HepG2 (cell line): ENCODE measurements at regions not wholly inside any gene's neighbourhood (a gene's known extent, or its start where the extent isn't known, plus 50 kb on each side); places are given as distances from the start of the nearest gene placed in this dataset.

Experiments used
- ATAC-seq: fragments of 200-7000 bp; cut with Tn5 transposase; 3 replicates; pipeline ENCODE4 v1.9.1; 2020; ENCODE audit warnings: mild to moderate bottlenecking, moderate library complexity
- BruUV-seq: library from RNA; stranded (reverse); fragments of 400-500 nt; replicated peaks from 2 replicates; lab custom pipeline; 2021; lab: Mats Ljungman, UMichigan
- CTCF ChIA-PET: fragments of 300-600 bp; formaldehyde crosslinking; extraction: SDS; loops from one replicate; lab custom pipeline; 2021; ENCODE audit warnings: low total read pairs, inconsistent platforms, low intra/inter-chr PET ratio; lab: Yijun Ruan, JAX
- POLR2A ChIA-PET: fragments of 350-600 bp; sonication (Branson Sonifier 250); formaldehyde crosslinking; loops from one replicate; lab custom pipeline; 2020; ENCODE audit warnings: antibody characterized with exemption, inconsistent platforms; lab: Yijun Ruan, JAX
- DNase-seq: peaks from one replicate; pipeline ENCODE4 v3.0.0-alpha.2; 2015; ENCODE audit warnings: low spot score
- FAIRE-seq: peaks from 3 replicates; lab custom pipeline; 2011; peaks lifted over from hg19 to GRCh38; lab: Jason Lieb, UNC
- H2AFZ ChIP-seq: one replicate; pipeline ENCODE4 v1.6.1; 2011; ENCODE audit warnings: low read length, inconsistent platforms
- H3K27ac ChIP-seq: fragments of 300-600 bp; 3 replicates; pipeline ENCODE4 v1.8.0; 2011; ENCODE audit warnings: mixed run types, mild to moderate bottlenecking, mixed read lengths, low read length, inconsistent platforms; ENCODE audit not compliant: insufficient read depth; ENCODE audit errors: extremely low read length
- H3K27me3 ChIP-seq, 2 experiments: fragments of 200-600 bp in 1 of 2; 2 replicates in 1 of 2; 3 replicates in 1 of 2; pipeline versions ENCODE4 v1.6.0 to v1.8.0; 2011; ENCODE audit warnings: low read length in 2 of 2, mild to moderate bottlenecking in 2 of 2, moderate library complexity in 2 of 2, inconsistent platforms in 1 of 2; ENCODE audit not compliant: insufficient read depth in 2 of 2, control insufficient read depth in 1 of 2
- H3K36me3 ChIP-seq, 2 experiments: fragments of 200-600 bp in 1 of 2; replicated peaks in 1 of 2; 2 replicates in 1 of 2; 3 replicates in 1 of 2; pipeline versions ENCODE4 v1.5.1 to v1.8.0; 2011; ENCODE audit warnings: low read length in 2 of 2, inconsistent platforms in 1 of 2; ENCODE audit not compliant: insufficient read depth in 2 of 2, control insufficient read depth in 1 of 2
- H3K4me1 ChIP-seq: 2 replicates; pipeline ENCODE4 v1.5.1; 2012; ENCODE audit warnings: low read length, inconsistent platforms; ENCODE audit not compliant: insufficient read depth
- H3K4me2 ChIP-seq: 2 replicates; pipeline ENCODE4 v1.6.0; 2011; ENCODE audit warnings: low read depth, low read length, inconsistent platforms
- H3K4me3 ChIP-seq, 3 experiments: fragments of 200-600 bp in 1 of 3; sonication (generic), shearing (Covaris generic) in 1 of 3; replicated peaks in 1 of 3; 2 replicates each; pipeline ENCODE4 v1.5.1; 2011 to 2016; ENCODE audit warnings: low read length in 3 of 3, inconsistent platforms in 2 of 3, low read depth in 2 of 3, mild to moderate bottlenecking in 2 of 3, control low read depth in 1 of 3, mixed read lengths in 1 of 3; ENCODE audit not compliant: insufficient read depth in 1 of 3
- H3K79me2 ChIP-seq: one replicate; pipeline ENCODE4 v1.6.1; 2011; ENCODE audit warnings: low read length, inconsistent platforms; ENCODE audit not compliant: insufficient read depth
- H3K9ac ChIP-seq: 2 replicates; pipeline ENCODE4 v1.6.0; 2011; ENCODE audit warnings: mild to moderate bottlenecking, low read depth, low read length, inconsistent platforms; ENCODE audit not compliant: insufficient read depth
- H3K9me3 ChIP-seq: 2 replicates; pipeline ENCODE4 v1.5.1; 2012; ENCODE audit warnings: mild to moderate bottlenecking, low read length
- H4K20me1 ChIP-seq: 2 replicates; pipeline ENCODE4 v1.6.0; 2011; ENCODE audit warnings: inconsistent platforms, mild to moderate bottlenecking, low read length, moderate library complexity; ENCODE audit not compliant: insufficient read depth
- AKAP8 ChIP-seq: sonication (generic); formaldehyde crosslinking; IDR thresholded peaks from 2 replicates; pipeline ENCODE4 v1.5.1; 2020; ENCODE audit warnings: mild to moderate bottlenecking, missing genetic modification reagents
- ATF1 ChIP-seq: IDR thresholded peaks from 2 replicates; pipeline ENCODE4 v1.6.1; 2016; ENCODE audit warnings: mild to moderate bottlenecking, control low read depth
- ATF2 ChIP-seq: sonication (generic); formaldehyde crosslinking; IDR thresholded peaks from 2 replicates; pipeline ENCODE4 v1.4.0; 2020; ENCODE audit warnings: missing genetic modification reagents
- DR1 ChIP-seq: sonication (generic); formaldehyde crosslinking; IDR thresholded peaks from 2 replicates; pipeline ENCODE4 v1.8.0; 2021; ENCODE audit warnings: mild to moderate bottlenecking, missing genetic modification reagents, inconsistent platforms
- FOXK2 ChIP-seq: fragments of 450-650 bp; IDR thresholded peaks from 2 replicates; pipeline ENCODE4 v1.6.1; 2016
- FOXP1 ChIP-seq, 2 experiments: fragments of 450-650 bp in 1 of 2; IDR thresholded peaks; 2 replicates each; pipeline ENCODE4 v1.6.1; 2017 to 2018; ENCODE audit warnings: antibody characterized with exemption in 1 of 2
- GRHL1 ChIP-seq: sonication (generic); formaldehyde crosslinking; conservative IDR thresholded peaks from 2 replicates; pipeline ENCODE4 v1.8.0; 2022; ENCODE audit warnings: missing genetic modification reagents
- GTF2F1 ChIP-seq: fragments of 150-350 bp; IDR thresholded peaks from 2 replicates; pipeline ENCODE4 v1.6.1; 2014; ENCODE audit warnings: low read length
- JUNB ChIP-seq: sonication (generic); formaldehyde crosslinking; IDR thresholded peaks from 2 replicates; pipeline ENCODE4 v1.8.0; 2022; ENCODE audit warnings: missing genetic modification reagents, mild to moderate bottlenecking, borderline replicate concordance
- NFYC ChIP-seq: IDR thresholded peaks from 2 replicates; pipeline ENCODE4 v1.6.1; 2016; ENCODE audit warnings: missing genetic modification reagents, missing compliant biosample characterization
- STAG1 ChIP-seq: sonication (generic); formaldehyde crosslinking; IDR thresholded peaks from 2 replicates; pipeline ENCODE4 v1.4.0; 2020; ENCODE audit warnings: missing genetic modification reagents
- TIGD3 ChIP-seq: sonication (generic); formaldehyde crosslinking; IDR thresholded peaks from 2 replicates; pipeline ENCODE4 v1.5.1; 2020; ENCODE audit warnings: mild to moderate bottlenecking, missing genetic modification reagents, borderline replicate concordance
- ZFP41 ChIP-seq: sonication (generic); formaldehyde crosslinking; IDR thresholded peaks from 2 replicates; pipeline ENCODE4 v1.4.0; 2020; ENCODE audit warnings: mild to moderate bottlenecking, missing genetic modification reagents, borderline replicate concordance
- ZNF263 ChIP-seq: sonication (generic); formaldehyde crosslinking; IDR thresholded peaks from 2 replicates; pipeline ENCODE4 v1.4.0; 2020; ENCODE audit warnings: missing genetic modification reagents
- ZNF34 ChIP-seq: sonication (generic); formaldehyde crosslinking; IDR thresholded peaks from 2 replicates; pipeline ENCODE4 v1.4.0; 2020; ENCODE audit warnings: mild to moderate bottlenecking, missing genetic modification reagents, borderline replicate concordance
- ZNF781 ChIP-seq: sonication (generic); formaldehyde crosslinking; IDR thresholded peaks from 2 replicates; pipeline ENCODE4 v1.5.1; 2020; ENCODE audit warnings: borderline replicate concordance, mild to moderate bottlenecking, missing genetic modification reagents; ENCODE audit errors: not compliant biosample characterization
- ZNF816 ChIP-seq: sonication (generic); formaldehyde crosslinking; IDR thresholded peaks from 2 replicates; pipeline ENCODE4 v1.8.0; 2022; ENCODE audit warnings: missing genetic modification reagents, mild to moderate bottlenecking, borderline replicate concordance
- WGBS: methylation state at CpG from one replicate; pipeline ENCODE4 v1.1.6; 2017; ENCODE audit warnings: low lambda C conversion rate; 5-methylcytosine and 5-hydroxymethylcytosine counted together
- in situ Hi-C: cut with HindIII; loops from 2 replicates; pipeline ENCODE4 v1.10.0; 2017; ENCODE audit warnings: low pct_unique_long_range_greater_than_20kb; ENCODE audit not compliant: extremely low pct_ligation_motif_present
- intact Hi-C: fragments of 100-400 bp; cut with micrococcal nuclease; formaldehyde crosslinking; loops from one replicate; pipeline ENCODE4 v1.10.0; 2022; ENCODE audit not compliant: unreplicated experiment
- TF ChIP-seq, protein P1 (sequence below): sonication (generic); formaldehyde crosslinking; conservative IDR thresholded peaks from 2 replicates; pipeline ENCODE4 v1.4.0; 2020; ENCODE audit warnings: mild to moderate bottlenecking, missing genetic modification reagents, moderate library complexity

- no peak overlapping the region for H3K27ac ChIP-seq
- FAIRE-seq (no peak), DNase-seq (no peak), ATAC-seq (no peak)
- intact Hi-C loops, result no loop called here
- no peaks in the 10 kb centered on the region for H3K36me3 ChIP-seq
- no peak overlapping the region for H3K4me3 ChIP-seq
- no TSS peak for BruUV-seq
- 44% methylated on average over 1 of the region's 1 CpG for WGBS
- H3K4me1 ChIP-seq, result no peaks in the 10 kb centered on the region
- no peak overlapping the region for H3K4me2 ChIP-seq
- in situ Hi-C loops, result no loop called here
- no peak overlapping the region for H2AFZ ChIP-seq
- CTCF ChIA-PET, result no interaction called here
- POLR2A ChIA-PET, result no interaction called here
- no peaks in the 10 kb centered on the region for H3K79me2 ChIP-seq
- H3K9ac ChIP-seq, result no peak overlapping the region
- H4K20me1 ChIP-seq, result no peaks in the 10 kb centered on the region
- no peaks in the 10 kb centered on the region for H3K27me3 ChIP-seq
- H3K9me3 ChIP-seq, result no peaks in the 10 kb centered on the region
- TF ChIP-seq NFYC (CRISPR knock-in tag) (no peak), JUNB (no peak), AKAP8 (no peak), STAG1 (CRISPR knock-in tag) (no peak), ATF2 (CRISPR knock-in tag) (no peak), ZNF816 (CRISPR knock-in tag) (no peak), DR1 (no peak), ZNF781 (CRISPR knock-in tag) (no peak), ZFP41 (CRISPR knock-in tag) (no peak), FOXK2 (no peak), ATF1 (CRISPR knock-in tag) (no peak), GRHL1 (CRISPR knock-in tag) (no peak), FOXP1 (IDR thresholded peaks at IDR 0.05) (no peak), FOXP1 (CRISPR knock-in tag; IDR thresholded peaks at IDR 0.05) (no peak), TIGD3 (no peak), ZNF34 (CRISPR knock-in tag) (no peak), GTF2F1 (no peak), ZNF263 (CRISPR knock-in tag) (no peak)
- TF ChIP-seq, protein P1, sequence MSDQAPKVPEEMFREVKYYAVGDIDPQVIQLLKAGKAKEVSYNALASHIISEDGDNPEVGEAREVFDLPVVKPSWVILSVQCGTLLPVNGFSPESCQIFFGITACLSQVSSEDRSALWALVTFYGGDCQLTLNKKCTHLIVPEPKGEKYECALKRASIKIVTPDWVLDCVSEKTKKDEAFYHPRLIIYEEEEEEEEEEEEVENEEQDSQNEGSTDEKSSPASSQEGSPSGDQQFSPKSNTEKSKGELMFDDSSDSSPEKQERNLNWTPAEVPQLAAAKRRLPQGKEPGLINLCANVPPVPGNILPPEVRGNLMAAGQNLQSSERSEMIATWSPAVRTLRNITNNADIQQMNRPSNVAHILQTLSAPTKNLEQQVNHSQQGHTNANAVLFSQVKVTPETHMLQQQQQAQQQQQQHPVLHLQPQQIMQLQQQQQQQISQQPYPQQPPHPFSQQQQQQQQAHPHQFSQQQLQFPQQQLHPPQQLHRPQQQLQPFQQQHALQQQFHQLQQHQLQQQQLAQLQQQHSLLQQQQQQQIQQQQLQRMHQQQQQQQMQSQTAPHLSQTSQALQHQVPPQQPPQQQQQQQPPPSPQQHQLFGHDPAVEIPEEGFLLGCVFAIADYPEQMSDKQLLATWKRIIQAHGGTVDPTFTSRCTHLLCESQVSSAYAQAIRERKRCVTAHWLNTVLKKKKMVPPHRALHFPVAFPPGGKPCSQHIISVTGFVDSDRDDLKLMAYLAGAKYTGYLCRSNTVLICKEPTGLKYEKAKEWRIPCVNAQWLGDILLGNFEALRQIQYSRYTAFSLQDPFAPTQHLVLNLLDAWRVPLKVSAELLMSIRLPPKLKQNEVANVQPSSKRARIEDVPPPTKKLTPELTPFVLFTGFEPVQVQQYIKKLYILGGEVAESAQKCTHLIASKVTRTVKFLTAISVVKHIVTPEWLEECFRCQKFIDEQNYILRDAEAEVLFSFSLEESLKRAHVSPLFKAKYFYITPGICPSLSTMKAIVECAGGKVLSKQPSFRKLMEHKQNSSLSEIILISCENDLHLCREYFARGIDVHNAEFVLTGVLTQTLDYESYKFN, result no peak
These were observed 875.7 kb upstream of the ANO3 start for GRCh38 chr11:25456211-25456610.
